PC-3 (cell line): ENCODE measurements at regions not wholly inside any gene's neighbourhood (a gene's known extent, or its start where the extent isn't known, plus 50 kb on each side); places are given as distances from the start of the nearest gene placed in this dataset.

Source experiments
- ATAC-seq: fragments of 200-7000 bp; cut with Tn5 transposase; 2 replicates; pipeline ENCODE4 v1.9.1; 2020; ENCODE audit warnings: mild to moderate bottlenecking, moderate library complexity
- BruUV-seq: library from RNA; stranded (reverse); fragments of 400-500 nt; replicated peaks from 2 replicates; lab custom pipeline; 2021; lab: Mats Ljungman, UMichigan
- CTCF ChIA-PET: fragments of 300-600 bp; sonication (Branson Sonifier 250); formaldehyde crosslinking; loops from one replicate; lab custom pipeline; 2022; ENCODE audit warnings: antibody characterized with exemption; lab: Charles Lee
- POLR2A ChIA-PET: fragments of 300-600 bp; sonication (Branson Sonifier 250); formaldehyde crosslinking; loops from one replicate; lab custom pipeline; 2022; ENCODE audit warnings: antibody characterized with exemption; ENCODE audit not compliant: unreplicated experiment; lab: Charles Lee
- DNase-seq: peaks from one replicate; pipeline ENCODE4 v3.0.0-alpha.2; 2015
- H2AFZ ChIP-seq: fragments of 300-600 bp; sonication (generic); 2 replicates; pipeline ENCODE4 v1.6.0; 2016; ENCODE audit warnings: antibody characterized with exemption, low read length
- H3F3A ChIP-seq: fragments of 300-600 bp; sonication (generic); one replicate; pipeline ENCODE4 v1.6.0; 2017; ENCODE audit warnings: antibody characterized with exemption, low read length, control low read depth, mild to moderate bottlenecking; ENCODE audit not compliant: unreplicated experiment
- H3K27ac ChIP-seq: fragments of 300-600 bp; sonication (generic); 2 replicates; pipeline ENCODE4 v1.5.1; 2016; ENCODE audit warnings: mild to moderate bottlenecking, low read length
- H3K27me3 ChIP-seq: fragments of 300-600 bp; sonication (generic); 2 replicates; pipeline ENCODE4 v1.6.1; 2016; ENCODE audit warnings: low read length, mixed read lengths
- H3K36me3 ChIP-seq: fragments of 300-600 bp; sonication (generic); 2 replicates; pipeline ENCODE4 v1.6.1; 2016; ENCODE audit warnings: low read depth, mixed run types, low read length, mixed read lengths
- H3K4me1 ChIP-seq: fragments of 300-600 bp; sonication (generic); 2 replicates; pipeline ENCODE4 v1.5.1; 2016; ENCODE audit warnings: low read length; ENCODE audit not compliant: insufficient read depth
- H3K4me2 ChIP-seq: fragments of 300-600 bp; sonication (generic); 2 replicates; pipeline ENCODE4 v1.6.0; 2016; ENCODE audit warnings: low read length
- H3K4me3 ChIP-seq: fragments of 300-600 bp; sonication (generic); 2 replicates; pipeline ENCODE4 v1.5.1; 2016; ENCODE audit warnings: mild to moderate bottlenecking, low read length, mixed read lengths
- H3K79me2 ChIP-seq: fragments of 300-600 bp; sonication (generic); 2 replicates; pipeline ENCODE4 v1.6.1; 2017; ENCODE audit warnings: low read length, mixed read lengths
- H3K9ac ChIP-seq: fragments of 300-600 bp; sonication (generic); 2 replicates; pipeline ENCODE4 v1.6.0; 2016; ENCODE audit warnings: mild to moderate bottlenecking, low read length
- H3K9me2 ChIP-seq: fragments of 300-600 bp; sonication (generic); replicated peaks from 2 replicates; pipeline ENCODE4 v1.6.1; 2016; ENCODE audit warnings: mixed run types, low read length, mixed read lengths
- H3K9me3 ChIP-seq: fragments of 300-600 bp; sonication (generic); 2 replicates; pipeline ENCODE4 v1.6.1; 2016; ENCODE audit warnings: low read length, mixed read lengths
- H4K20me1 ChIP-seq: fragments of 300-600 bp; sonication (generic); 2 replicates; pipeline ENCODE4 v1.6.1; 2016; ENCODE audit warnings: low read length, mixed read lengths
- EZH2 ChIP-seq: fragments of 300-600 bp; sonication (generic); IDR thresholded peaks from one replicate; pipeline ENCODE4 v1.6.1; 2017; ENCODE audit warnings: antibody characterized with exemption, mild to moderate bottlenecking, low read length; ENCODE audit not compliant: unreplicated experiment
- EZH2phosphoT487 ChIP-seq: fragments of 300-600 bp; sonication (generic); IDR thresholded peaks from 2 replicates; pipeline ENCODE4 v1.6.1; 2018; ENCODE audit warnings: mild to moderate bottlenecking, antibody characterized with exemption, low read length, borderline replicate concordance
- intact Hi-C: fragments of 100-400 bp; cut with micrococcal nuclease; formaldehyde crosslinking; loops from 2 replicates; pipeline ENCODE4 v1.9.0; 2023
- TF ChIP-seq, protein P1 (sequence below): fragments of 300-600 bp; sonication (generic); conservative IDR thresholded peaks from 2 replicates; pipeline ENCODE4 v1.5.1; 2017; ENCODE audit warnings: antibody characterized with exemption, low read depth, mild to moderate bottlenecking, low read length

GRCh38 chr14:38877744-38878388 lies 225.2 kb downstream of the SEC23A start:
- H3K27ac ChIP-seq = no peak overlapping the region
- ChIA-PET POLR2A (no interaction called here), CTCF (no interaction called here)
- no peaks in the 10 kb centered on the region for H4K20me1 ChIP-seq
- H3K4me2 ChIP-seq = no peak overlapping the region
- H2AFZ ChIP-seq = no peak overlapping the region
- no peaks in the 10 kb centered on the region for H3F3A ChIP-seq
- DNase-seq (no peak), ATAC-seq (no peak)
- no peaks in the 10 kb centered on the region for H3K9me2 ChIP-seq
- H3K36me3 ChIP-seq = no peaks in the 10 kb centered on the region
- no peaks in the 10 kb centered on the region for H3K79me2 ChIP-seq
- no TSS peak for BruUV-seq
- intact Hi-C loops = no loop called here
- no peak overlapping the region for H3K4me3 ChIP-seq
- TF ChIP-seq, protein P1, sequence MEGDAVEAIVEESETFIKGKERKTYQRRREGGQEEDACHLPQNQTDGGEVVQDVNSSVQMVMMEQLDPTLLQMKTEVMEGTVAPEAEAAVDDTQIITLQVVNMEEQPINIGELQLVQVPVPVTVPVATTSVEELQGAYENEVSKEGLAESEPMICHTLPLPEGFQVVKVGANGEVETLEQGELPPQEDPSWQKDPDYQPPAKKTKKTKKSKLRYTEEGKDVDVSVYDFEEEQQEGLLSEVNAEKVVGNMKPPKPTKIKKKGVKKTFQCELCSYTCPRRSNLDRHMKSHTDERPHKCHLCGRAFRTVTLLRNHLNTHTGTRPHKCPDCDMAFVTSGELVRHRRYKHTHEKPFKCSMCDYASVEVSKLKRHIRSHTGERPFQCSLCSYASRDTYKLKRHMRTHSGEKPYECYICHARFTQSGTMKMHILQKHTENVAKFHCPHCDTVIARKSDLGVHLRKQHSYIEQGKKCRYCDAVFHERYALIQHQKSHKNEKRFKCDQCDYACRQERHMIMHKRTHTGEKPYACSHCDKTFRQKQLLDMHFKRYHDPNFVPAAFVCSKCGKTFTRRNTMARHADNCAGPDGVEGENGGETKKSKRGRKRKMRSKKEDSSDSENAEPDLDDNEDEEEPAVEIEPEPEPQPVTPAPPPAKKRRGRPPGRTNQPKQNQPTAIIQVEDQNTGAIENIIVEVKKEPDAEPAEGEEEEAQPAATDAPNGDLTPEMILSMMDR = no peak
- no peak for TF ChIP-seq EZH2phosphoT487
- TF ChIP-seq EZH2 = no peak
- peaks cover 23% of the 10 kb centered on the region for H3K27me3 ChIP-seq
- peaks cover 2% of the 10 kb centered on the region; the same call in 1 of the 2 replicates for H3K4me1 ChIP-seq
- no peaks in the 10 kb centered on the region for H3K9me3 ChIP-seq
- no peak overlapping the region for H3K9ac ChIP-seq

- TF ChIP-seq EZH2 = no peak
- TF ChIP-seq, protein P1 = no peak
- no peaks in the 10 kb centered on the region for H3K36me3 ChIP-seq
- ChIA-PET CTCF (no interaction called here), POLR2A (no interaction called here)
- H4K20me1 ChIP-seq = no peaks in the 10 kb centered on the region
- BruUV-seq = no TSS peak
- H3K9me2 ChIP-seq = no peaks in the 10 kb centered on the region
- H2AFZ ChIP-seq = no peak overlapping the region
- H3K4me2 ChIP-seq = no peak overlapping the region
- no peaks in the 10 kb centered on the region for H3K9me3 ChIP-seq
- ATAC-seq = no peak
- H3K27ac ChIP-seq = no peak overlapping the region
- intact Hi-C loops = no loop called here
- no peak overlapping the region for H3K9ac ChIP-seq
- H3K79me2 ChIP-seq = no peaks in the 10 kb centered on the region
- no peaks in the 10 kb centered on the region for H3K4me1 ChIP-seq
- DNase-seq = no peak
- H3K27me3 ChIP-seq = peaks cover 23% of the 10 kb centered on the region
- no peaks in the 10 kb centered on the region for H3F3A ChIP-seq
- H3K4me3 ChIP-seq = no peak overlapping the region
Observed at GRCh38 chr14:38874721-38875120, 228.3 kb downstream of the SEC23A start.

DNA sequence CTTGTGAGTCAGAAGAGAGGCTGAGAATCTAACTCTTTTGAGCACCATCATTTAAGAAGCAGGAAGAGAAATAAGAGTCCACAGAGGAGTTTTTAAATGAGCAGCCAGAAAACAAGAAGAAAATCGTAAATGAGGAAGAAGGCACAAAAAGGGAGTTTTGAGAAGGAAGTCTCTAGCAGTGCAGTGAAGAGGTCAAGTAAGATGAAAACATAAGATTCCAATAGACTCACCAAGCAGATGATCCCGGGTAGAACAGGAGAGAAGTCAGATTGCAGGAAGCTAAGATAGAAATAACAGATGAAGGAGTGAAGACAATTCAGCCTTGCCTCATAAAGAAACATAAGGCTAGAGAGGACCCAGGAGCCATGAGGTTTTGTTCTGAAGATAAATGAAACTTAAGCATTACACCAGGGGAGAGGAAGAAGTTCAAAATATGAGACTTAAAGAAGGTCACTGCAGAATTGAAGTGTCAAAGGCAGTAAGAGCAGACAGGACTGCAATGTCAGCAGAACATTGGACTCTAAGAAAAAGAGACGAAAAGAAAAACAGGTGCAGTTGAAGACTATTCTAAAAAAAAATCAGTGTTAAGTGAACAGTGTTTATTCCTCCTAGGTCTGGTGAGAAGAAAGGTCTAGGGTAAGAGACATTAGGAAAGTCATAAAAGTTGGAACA lies 229.0 kb downstream of the SEC23A start:
- TF ChIP-seq EZH2 (no peak), EZH2phosphoT487 (no peak)
- TF ChIP-seq, protein P1 = no peak
- Histone ChIP-seq H3K27ac (no peak overlapping the region), H3K4me3 (no peak overlapping the region), H3K9me2 (no peaks in the 10 kb centered on the region), H4K20me1 (no peaks in the 10 kb centered on the region), H3K27me3 (peaks cover 23% of the 10 kb centered on the region), H3K36me3 (no peaks in the 10 kb centered on the region), H3K79me2 (no peaks in the 10 kb centered on the region), H3K4me1 (no peaks in the 10 kb centered on the region), H3K4me2 (no peak overlapping the region), H3K9ac (no peak overlapping the region), H2AFZ (no peak overlapping the region), H3F3A (no peaks in the 10 kb centered on the region), H3K9me3 (no peaks in the 10 kb centered on the region)
- POLR2A ChIA-PET = no interaction called here
- ATAC-seq = no peak
- no TSS peak for BruUV-seq
- intact Hi-C loops = no loop called here
- no peak for DNase-seq
- CTCF ChIA-PET = no interaction called here
